ENCODE measurements at regions not wholly inside any gene's neighbourhood (a gene's known extent, or its start where the extent isn't known, plus 50 kb on each side); places are given as distances from the start of the nearest gene placed in this dataset.

DNA sequence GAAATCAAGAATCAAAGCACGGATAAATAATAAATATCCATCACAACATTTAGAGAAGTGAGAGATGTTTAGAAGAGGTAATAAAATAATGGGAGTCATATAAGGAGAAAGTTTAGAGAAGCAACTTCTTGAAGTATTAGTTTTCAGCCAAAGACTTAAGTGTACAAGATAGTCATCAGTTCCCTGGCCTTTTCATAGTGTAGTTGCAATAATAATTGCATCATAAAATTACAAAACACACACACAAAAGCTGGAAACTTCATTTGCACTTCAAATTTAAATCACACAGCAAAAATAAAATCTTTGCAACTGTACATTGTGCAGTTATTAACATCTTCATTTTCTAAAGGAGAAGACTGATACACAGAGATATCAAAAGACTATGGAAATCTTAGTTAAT lies 319.1 kb upstream of the RGMB start:
- TF ChIP-seq, protein P1, sequence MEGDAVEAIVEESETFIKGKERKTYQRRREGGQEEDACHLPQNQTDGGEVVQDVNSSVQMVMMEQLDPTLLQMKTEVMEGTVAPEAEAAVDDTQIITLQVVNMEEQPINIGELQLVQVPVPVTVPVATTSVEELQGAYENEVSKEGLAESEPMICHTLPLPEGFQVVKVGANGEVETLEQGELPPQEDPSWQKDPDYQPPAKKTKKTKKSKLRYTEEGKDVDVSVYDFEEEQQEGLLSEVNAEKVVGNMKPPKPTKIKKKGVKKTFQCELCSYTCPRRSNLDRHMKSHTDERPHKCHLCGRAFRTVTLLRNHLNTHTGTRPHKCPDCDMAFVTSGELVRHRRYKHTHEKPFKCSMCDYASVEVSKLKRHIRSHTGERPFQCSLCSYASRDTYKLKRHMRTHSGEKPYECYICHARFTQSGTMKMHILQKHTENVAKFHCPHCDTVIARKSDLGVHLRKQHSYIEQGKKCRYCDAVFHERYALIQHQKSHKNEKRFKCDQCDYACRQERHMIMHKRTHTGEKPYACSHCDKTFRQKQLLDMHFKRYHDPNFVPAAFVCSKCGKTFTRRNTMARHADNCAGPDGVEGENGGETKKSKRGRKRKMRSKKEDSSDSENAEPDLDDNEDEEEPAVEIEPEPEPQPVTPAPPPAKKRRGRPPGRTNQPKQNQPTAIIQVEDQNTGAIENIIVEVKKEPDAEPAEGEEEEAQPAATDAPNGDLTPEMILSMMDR (IDR thresholded peaks at IDR 0.05): no peak

DNA sequence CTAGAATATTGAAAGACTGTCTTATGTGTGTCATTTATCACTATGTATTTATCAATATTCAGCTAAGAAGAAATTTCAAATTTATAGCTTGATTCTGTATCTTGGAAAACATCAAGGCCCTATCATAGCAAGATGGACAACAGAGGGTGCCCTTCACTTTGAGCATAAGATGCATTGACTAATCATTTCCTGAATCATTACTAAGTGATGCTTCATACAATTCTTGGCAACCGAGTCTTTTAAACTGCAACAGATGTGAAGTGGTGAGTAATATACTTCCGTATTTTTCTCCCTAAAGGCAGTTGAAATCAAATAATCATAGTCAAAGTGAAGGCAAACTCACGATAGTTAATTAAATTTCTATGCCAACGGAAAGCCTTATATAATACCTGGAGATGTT lies 318.6 kb upstream of the RGMB start:
- TF ChIP-seq, protein P1 (IDR thresholded peaks at IDR 0.05): no peak

DNA sequence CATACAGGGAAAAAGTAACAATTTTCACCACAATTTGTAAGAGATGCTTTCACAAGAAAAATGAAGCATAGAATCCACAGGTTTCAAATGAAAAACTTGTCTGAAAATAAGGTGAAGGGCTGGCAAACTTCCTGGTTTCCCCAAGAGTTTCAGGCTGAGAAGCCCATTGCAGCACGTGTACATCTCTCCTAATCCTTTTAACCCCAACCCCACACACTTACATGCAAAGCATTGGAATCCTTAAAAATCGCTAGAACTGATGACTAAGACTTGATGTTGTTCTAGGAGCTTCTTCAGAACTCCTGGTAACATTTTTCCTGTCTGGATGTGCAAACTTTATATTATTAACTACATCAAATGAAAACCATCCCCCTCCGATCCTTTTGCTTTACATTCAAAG lies 317.8 kb upstream of the RGMB start:
- TF ChIP-seq, protein P1 (IDR thresholded peaks at IDR 0.05): no peak

DNA sequence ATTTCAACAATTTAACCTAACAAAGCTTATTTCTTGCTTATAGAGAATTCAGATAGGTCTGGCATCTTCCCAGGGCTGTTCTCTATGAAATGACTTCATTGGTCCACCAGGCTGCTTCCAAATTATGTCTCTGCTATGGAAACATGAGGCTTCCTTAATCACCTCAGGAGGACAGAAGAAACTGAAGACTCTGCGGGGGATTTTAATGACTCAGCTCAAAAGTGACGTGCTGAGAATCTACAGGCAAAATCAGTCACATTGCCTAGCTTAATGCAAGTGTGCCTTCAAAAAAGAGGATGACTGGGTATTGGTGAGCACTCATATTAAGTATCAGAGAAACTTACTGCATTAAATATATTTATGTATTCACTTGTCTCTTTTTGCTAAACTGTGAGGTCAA lies 315.5 kb upstream of the RGMB start:
- TF ChIP-seq, protein P1 (IDR thresholded peaks at IDR 0.05): no peak

DNA sequence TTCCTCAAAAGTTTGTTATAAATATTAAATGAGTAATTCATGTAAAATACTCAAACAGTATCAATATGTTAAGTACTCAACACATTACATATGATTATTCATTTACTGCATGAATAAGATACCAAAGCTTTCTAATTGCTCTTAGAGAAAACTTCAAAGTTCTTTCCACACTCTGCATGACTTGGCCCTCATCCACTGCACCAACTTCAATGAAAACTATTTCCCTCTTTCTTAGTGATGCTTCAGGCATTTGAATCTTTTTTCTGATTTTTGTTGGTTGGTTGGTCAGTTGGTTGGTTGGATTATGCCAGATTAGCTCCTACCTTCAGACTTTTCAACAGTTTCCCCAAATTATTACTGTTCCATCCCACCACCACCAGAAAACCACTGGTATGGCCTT lies 314.7 kb upstream of the RGMB start:
- TF ChIP-seq, protein P1 (IDR thresholded peaks at IDR 0.05): no peak

DNA sequence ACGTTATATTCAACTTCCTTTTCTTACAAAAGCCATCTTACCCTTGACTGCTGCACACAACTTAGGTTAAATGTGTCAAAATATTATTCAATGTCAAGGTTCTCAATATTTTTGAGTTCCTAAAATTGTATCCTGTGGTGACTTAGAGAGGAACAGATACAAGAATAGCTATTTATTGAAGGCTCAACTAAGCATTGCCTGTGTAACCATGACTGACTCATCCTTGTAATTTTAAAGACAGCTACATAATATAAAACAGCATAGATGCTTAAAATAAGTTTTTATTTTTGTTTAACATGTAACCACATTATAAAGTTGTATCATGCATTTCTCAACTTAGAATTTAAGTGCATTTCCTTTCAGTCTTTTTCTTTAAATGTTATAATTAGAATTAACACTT lies 312.9 kb upstream of the RGMB start:
- TF ChIP-seq, protein P1 (IDR thresholded peaks at IDR 0.05): no peak

DNA sequence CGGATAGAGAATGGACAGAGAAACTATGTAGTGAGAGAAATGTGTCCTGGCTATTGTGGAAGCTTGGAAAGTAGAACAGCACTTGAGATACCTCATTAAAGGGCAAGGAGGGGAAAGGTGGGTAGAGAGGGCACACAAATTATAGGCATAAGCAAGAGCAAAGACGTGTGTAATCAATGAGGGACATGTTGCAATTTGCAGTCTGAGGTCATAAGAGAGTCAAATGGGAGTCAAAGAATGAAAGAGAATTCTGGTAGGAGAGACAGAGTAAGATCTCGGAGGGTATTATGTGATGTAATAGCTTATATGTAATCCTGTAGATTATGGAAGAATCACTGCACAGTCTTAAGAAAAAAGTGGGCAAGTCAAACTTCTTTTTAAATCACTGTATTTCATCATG lies 312.0 kb upstream of the RGMB start:
- TF ChIP-seq, protein P1 (IDR thresholded peaks at IDR 0.05): no peak

DNA sequence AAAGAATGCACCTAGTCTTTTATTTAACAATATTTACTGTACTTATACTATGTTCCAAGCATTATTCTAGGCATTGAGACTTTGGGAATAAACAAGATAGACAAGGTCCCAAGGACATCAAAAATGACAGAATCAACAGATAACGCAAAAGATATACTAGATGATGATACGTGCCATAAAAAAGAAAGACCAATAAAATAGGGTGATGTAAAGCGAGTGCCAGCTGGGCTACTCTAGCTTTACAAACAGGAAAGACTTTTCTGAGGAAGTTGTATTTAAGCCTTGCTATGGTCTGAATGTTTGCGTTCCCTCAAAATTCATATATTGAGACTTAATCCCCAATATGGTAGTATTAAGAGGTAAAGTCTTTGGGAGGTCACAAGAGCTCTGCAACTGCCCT lies 310.2 kb upstream of the RGMB start:
- TF ChIP-seq, protein P1 (IDR thresholded peaks at IDR 0.05): no peak
